Peyer's patch (tissue), 4 donors: ENCODE measurements at regions not wholly inside any gene's neighbourhood (a gene's known extent, or its start where the extent isn't known, plus 50 kb on each side); places are given as distances from the start of the nearest gene placed in this dataset.

Source experiments
- DNase-seq, 3 donors: peaks; one replicate each; pipeline ENCODE4 v3.0.0-alpha.2; 2017 to 2019
- H3K27ac ChIP-seq, 4 donors: fragments of 200-600 bp; sonication (generic); one replicate each; pipeline ENCODE4 v1.5.1; 2016 to 2019
- H3K27me3 ChIP-seq, 2 donors: fragments of 200-600 bp; sonication (generic); one replicate each; pipeline ENCODE4 v1.5.1; 2019
- H3K36me3 ChIP-seq, 3 donors: fragments of 200-600 bp; sonication (generic); one replicate each; pipeline ENCODE4 v1.5.1; 2016 to 2019
- H3K4me1 ChIP-seq, 4 donors: fragments of 200-600 bp; sonication (generic); one replicate each; pipeline ENCODE4 v1.5.1; 2016 to 2019
- H3K4me3 ChIP-seq, 4 donors: fragments of 200-600 bp; sonication (generic); 1 replicate in 3 of 4; 2 replicates in 1 of 4; pipeline ENCODE4 v1.5.1; 2016 to 2019; ENCODE audit warnings: mild to moderate bottlenecking in 1 of 4
- H3K9me3 ChIP-seq, 4 donors: fragments of 200-600 bp; sonication (generic); one replicate each; pipeline ENCODE4 v1.5.1; 2016 to 2019; ENCODE audit warnings: mild to moderate bottlenecking in 1 of 4
- POLR2A ChIP-seq, 2 donors: fragments of 450-650 bp; IDR thresholded peaks; one replicate each; pipeline ENCODE4 v1.5.1; 2017; ENCODE audit warnings: antibody characterized with exemption in 2 of 2, mild to moderate bottlenecking in 2 of 2, moderate library complexity in 2 of 2
- TF ChIP-seq, protein P1 (sequence below), 6 experiments: fragments of 450-650 bp in 4 of 6; fragments of 200-600 bp in 2 of 6; sonication (generic) in 1 of 6; IDR thresholded peaks; one replicate each; pipeline ENCODE4 v1.5.1; 2017 to 2019; ENCODE audit warnings: antibody characterized with exemption in 6 of 6, mild to moderate bottlenecking in 3 of 6, moderate library complexity in 1 of 6

DNA sequence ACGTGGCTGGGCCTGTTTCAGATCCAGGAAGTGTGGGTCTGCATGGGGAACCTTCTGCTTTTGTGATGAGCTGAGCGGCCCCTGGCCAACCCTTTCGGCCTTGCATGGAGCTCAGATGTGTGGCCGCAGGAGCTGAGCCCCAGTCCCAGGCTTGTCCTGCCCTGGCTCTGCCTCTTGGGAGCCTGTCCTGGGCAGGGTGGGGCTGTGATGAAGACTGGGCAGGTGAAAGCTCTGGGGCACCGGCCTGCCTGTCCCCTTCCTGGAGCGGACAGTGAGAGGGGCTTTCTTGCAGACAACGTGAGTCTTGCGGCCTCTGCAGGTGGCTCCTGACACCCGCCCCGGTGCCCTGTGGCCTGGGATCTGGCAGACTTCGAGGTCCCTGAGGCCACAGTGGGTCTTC lies 1296.6 kb downstream of the BRD1 start:
- no peak overlapping the region for H3K4me3 ChIP-seq
- H3K36me3 ChIP-seq: no peaks in the 10 kb centered on the region
- no peak for DNase-seq
- no peak overlapping the region for H3K27ac ChIP-seq
- H3K4me1 ChIP-seq: no peaks in the 10 kb centered on the region
- H3K27me3 ChIP-seq: no peaks in the 10 kb centered on the region
- TF ChIP-seq, protein P1, sequence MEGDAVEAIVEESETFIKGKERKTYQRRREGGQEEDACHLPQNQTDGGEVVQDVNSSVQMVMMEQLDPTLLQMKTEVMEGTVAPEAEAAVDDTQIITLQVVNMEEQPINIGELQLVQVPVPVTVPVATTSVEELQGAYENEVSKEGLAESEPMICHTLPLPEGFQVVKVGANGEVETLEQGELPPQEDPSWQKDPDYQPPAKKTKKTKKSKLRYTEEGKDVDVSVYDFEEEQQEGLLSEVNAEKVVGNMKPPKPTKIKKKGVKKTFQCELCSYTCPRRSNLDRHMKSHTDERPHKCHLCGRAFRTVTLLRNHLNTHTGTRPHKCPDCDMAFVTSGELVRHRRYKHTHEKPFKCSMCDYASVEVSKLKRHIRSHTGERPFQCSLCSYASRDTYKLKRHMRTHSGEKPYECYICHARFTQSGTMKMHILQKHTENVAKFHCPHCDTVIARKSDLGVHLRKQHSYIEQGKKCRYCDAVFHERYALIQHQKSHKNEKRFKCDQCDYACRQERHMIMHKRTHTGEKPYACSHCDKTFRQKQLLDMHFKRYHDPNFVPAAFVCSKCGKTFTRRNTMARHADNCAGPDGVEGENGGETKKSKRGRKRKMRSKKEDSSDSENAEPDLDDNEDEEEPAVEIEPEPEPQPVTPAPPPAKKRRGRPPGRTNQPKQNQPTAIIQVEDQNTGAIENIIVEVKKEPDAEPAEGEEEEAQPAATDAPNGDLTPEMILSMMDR (IDR thresholded peaks at IDR 0.05): no peak
- no peaks in the 10 kb centered on the region for H3K9me3 ChIP-seq

DNA sequence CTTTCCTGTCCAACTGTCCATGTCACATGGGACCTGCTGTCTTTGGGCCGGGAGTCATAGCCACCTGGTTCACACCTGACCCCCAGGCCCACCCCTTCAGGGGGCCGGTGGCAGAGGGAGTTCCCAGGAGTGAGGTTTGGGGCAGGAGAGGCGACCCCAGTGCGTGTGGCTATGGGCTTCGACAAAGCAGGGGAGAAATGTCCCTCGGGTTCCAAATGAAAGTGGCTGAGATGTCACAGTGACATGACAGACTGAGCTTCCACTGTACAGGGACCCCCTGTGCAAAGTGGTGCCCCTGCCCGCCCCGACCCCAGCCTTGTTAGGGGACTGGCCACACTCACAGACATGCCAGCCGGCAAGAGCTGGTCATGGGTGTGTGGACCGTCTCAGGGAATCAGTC lies 1297.0 kb downstream of the BRD1 start:
- Histone ChIP-seq H3K4me1 (no peaks in the 10 kb centered on the region), H3K9me3 (no peaks in the 10 kb centered on the region), H3K27ac (no peak overlapping the region), H3K27me3 (no peaks in the 10 kb centered on the region), H3K4me3 (no peak overlapping the region), H3K36me3 (no peaks in the 10 kb centered on the region)
- no peak for DNase-seq
- no peak for TF ChIP-seq POLR2A (IDR thresholded peaks at IDR 0.05)
- TF ChIP-seq, protein P1 (IDR thresholded peaks at IDR 0.05): no peak

DNA sequence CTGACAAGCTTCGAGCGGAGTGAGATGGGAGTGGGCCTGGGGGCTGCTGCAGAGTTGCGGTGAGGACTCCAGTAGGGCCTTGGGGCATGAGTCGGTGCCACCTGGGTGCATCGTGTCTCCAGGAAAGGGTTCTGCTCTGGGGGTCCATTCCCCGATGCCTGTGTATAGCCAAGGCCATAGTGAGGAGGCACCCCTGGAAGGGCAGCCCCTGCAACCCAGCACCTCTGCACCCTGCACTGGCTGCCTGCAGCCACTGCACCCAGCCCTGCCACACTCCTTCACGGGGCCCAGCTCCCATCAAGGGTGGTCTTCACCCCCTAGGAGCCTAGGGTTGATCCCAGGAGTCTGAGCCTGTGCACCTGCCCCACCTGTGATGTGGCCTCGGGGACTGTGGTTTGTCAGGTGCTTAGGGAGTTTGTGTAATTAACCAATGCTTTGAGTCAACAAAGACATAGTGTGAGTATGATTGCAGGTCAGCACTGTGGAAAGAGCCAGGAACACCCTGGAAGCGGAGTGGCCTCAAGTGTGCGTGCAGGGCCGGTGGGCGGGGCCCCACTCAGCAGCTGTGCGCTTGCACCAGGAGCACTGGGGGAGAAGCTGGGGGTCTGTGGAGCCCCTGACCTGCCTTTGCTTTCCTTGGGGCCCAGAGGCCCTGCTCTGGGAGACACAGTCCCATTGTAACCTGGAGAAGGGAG lies 1299.3 kb downstream of the BRD1 start:
- Histone ChIP-seq H3K27ac (no peak overlapping the region), H3K27me3 (no peaks in the 10 kb centered on the region), H3K36me3 (no peaks in the 10 kb centered on the region), H3K4me3 (no peak overlapping the region), H3K9me3 (no peaks in the 10 kb centered on the region), H3K4me1 (no peaks in the 10 kb centered on the region)
- TF ChIP-seq POLR2A (IDR thresholded peaks at IDR 0.05): no peak
- TF ChIP-seq, protein P1 (IDR thresholded peaks at IDR 0.05): no peak
- DNase-seq: no peak

DNA sequence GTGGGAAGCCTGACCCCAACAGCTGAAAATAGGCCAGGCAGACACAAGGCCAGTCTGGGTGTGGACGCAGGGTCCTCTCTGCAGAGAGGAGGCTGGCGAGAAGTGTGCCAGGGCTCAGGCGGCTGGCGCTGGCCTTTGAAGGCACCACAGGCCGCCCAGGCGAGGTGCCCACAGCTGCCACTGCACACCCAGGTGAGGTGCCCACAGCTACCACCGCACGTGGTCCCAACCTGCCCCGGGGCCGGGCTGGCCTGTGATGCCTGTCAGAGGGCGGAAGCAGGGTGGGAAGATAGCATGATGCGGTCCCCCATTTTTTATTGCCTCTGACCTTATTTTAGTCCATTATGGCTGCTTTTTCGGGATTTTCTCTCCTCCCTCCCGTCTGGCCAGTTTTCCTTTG lies 1303.9 kb downstream of the BRD1 start:
- H3K36me3 ChIP-seq: no peaks in the 10 kb centered on the region
- no peak overlapping the region for H3K4me3 ChIP-seq
- DNase-seq: no peak
- no peaks in the 10 kb centered on the region for H3K9me3 ChIP-seq
- H3K27me3 ChIP-seq: no peaks in the 10 kb centered on the region
- H3K4me1 ChIP-seq: no peaks in the 10 kb centered on the region
- H3K27ac ChIP-seq: no peak overlapping the region
- TF ChIP-seq, protein P1 (IDR thresholded peaks at IDR 0.05): no peak

DNA sequence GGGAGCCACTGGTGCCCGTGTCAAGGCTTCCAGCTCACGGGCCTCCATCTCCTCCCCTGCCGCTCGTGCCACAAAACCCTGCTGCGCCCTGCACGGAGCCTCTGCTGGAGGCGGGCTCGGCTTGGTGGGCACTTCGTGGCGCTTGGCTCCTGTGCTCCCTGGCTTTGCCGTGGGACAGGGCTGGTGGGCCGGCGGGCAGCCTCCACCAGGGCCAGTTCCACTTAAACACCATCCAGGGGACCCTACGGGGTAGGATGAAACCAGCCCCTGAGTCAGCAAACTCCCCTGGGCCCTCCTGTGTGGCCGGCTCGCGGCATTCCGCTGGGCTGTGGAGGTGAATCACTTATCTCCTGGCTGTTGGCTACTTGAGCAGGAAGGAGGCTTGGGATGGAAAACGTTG lies 1304.6 kb downstream of the BRD1 start:
- H3K4me1 ChIP-seq: no peaks in the 10 kb centered on the region
- no peak for DNase-seq
- H3K4me3 ChIP-seq: no peak overlapping the region
- no peak overlapping the region for H3K27ac ChIP-seq
- H3K36me3 ChIP-seq: no peaks in the 10 kb centered on the region
- no peaks in the 10 kb centered on the region for H3K9me3 ChIP-seq
- H3K27me3 ChIP-seq: no peaks in the 10 kb centered on the region
- no peak for TF ChIP-seq POLR2A (IDR thresholded peaks at IDR 0.05)
- TF ChIP-seq, protein P1 (IDR thresholded peaks at IDR 0.05): no peak

DNA sequence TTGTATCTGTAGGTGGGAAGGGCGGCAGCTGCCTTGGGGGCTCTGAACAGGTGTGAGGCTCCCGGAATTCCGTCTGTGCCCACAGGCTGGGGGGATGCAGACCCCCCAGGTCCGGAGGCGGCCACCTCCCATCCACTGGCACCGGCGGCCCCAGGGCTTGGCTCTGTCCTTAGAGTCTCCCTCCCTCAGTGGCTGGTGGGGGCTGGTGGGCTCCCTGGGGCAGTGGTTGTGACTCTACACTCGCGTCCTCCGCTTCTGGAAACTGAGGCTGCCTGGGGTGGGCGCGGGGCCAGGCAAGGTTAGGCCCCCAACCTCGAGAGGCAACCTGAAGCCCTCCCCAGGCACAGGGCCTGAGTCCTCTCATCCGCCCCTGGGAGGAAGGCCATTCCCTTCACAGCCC lies 1305.4 kb downstream of the BRD1 start:
- Histone ChIP-seq H3K9me3 (no peaks in the 10 kb centered on the region), H3K4me1 (no peaks in the 10 kb centered on the region), H3K27me3 (no peaks in the 10 kb centered on the region), H3K27ac (no peak overlapping the region), H3K36me3 (no peaks in the 10 kb centered on the region), H3K4me3 (no peak overlapping the region)
- TF ChIP-seq, protein P1 (IDR thresholded peaks at IDR 0.05): no peak
- no peak for TF ChIP-seq POLR2A (IDR thresholded peaks at IDR 0.05)
- DNase-seq: no peak
